ENCODE measurements at regions not wholly inside any gene's neighbourhood (a gene's known extent, or its start where the extent isn't known, plus 50 kb on each side); places are given as distances from the start of the nearest gene placed in this dataset.

- no peak for DNase-seq
Observed at GRCh38 chr13:109357751-109358471, 428.5 kb downstream of the IRS2 start.

- no peak for DNase-seq
Observed at GRCh38 chr13:109355875-109356434, 430.4 kb downstream of the IRS2 start.

- DNase-seq = no peak
Observed at GRCh38 chr13:109355166-109355565, 431.2 kb downstream of the IRS2 start.

GRCh38 chr13:109351236-109351635 lies 435.1 kb downstream of the IRS2 start:
- DNase-seq = no peak

- no peak for DNase-seq
Observed at GRCh38 chr13:109348519-109349258, 437.7 kb downstream of the IRS2 start.

- no peak for DNase-seq
Observed at GRCh38 chr13:109346060-109346459, 440.3 kb downstream of the IRS2 start.

GRCh38 chr13:109345433-109345941 lies 440.9 kb downstream of the IRS2 start:
- no peak for DNase-seq

- no peak for DNase-seq
Observed at GRCh38 chr13:109344552-109345157, 441.7 kb downstream of the IRS2 start.

GRCh38 chr13:109336730-109337129 lies 449.7 kb downstream of the IRS2 start:
- no peak for DNase-seq

GRCh38 chr13:109333893-109334651 lies 452.3 kb downstream of the IRS2 start:
- no peak for DNase-seq

GRCh38 chr13:109332506-109333499 lies 453.6 kb downstream of the IRS2 start:
- DNase-seq = no peak

- no peak for DNase-seq
Observed at GRCh38 chr13:109331898-109332297, 454.5 kb downstream of the IRS2 start.

GRCh38 chr13:109331011-109331433 lies 455.4 kb downstream of the IRS2 start:
- DNase-seq = no peak

GRCh38 chr13:109330123-109330522 lies 456.3 kb downstream of the IRS2 start:
- DNase-seq = no peak

- no peak for DNase-seq
Observed at GRCh38 chr13:109329175-109329574, 457.2 kb downstream of the IRS2 start.

- DNase-seq = no peak
Observed at GRCh38 chr13:109326601-109327000, 459.8 kb downstream of the IRS2 start.

- no peak for DNase-seq
Observed at GRCh38 chr13:109323338-109323737, 463.0 kb downstream of the IRS2 start.

GRCh38 chr13:109318945-109319590 lies 467.3 kb downstream of the IRS2 start:
- DNase-seq = no peak

GRCh38 chr13:109315481-109315880 lies 470.9 kb downstream of the IRS2 start:
- no peak for DNase-seq

GRCh38 chr13:109314101-109314500 lies 472.3 kb downstream of the IRS2 start:
- no peak for DNase-seq

- DNase-seq = no peak
Observed at GRCh38 chr13:109312399-109312798, 474.0 kb downstream of the IRS2 start.

Measured in midbrain (tissue), 1 donor.